Activated T-cell treated with anti-CD3 and anti-CD28 coated beads, Interleukin-2, amount 50 U/mL, for 24 hours (primary cell): ENCODE measurements at regions not wholly inside any gene's neighbourhood (a gene's known extent, or its start where the extent isn't known, plus 50 kb on each side); places are given as distances from the start of the nearest gene placed in this dataset.

Experiments
- DNase-seq: peaks from one replicate; pipeline ENCODE4 v3.0.0-alpha.2; 2020
- H3K27ac Mint-ChIP-seq: 2 replicates; pipeline ENCODE4 v1.8.0; 2020; ENCODE audit warnings: mild to moderate bottlenecking, mixed read lengths
- H3K27me3 Mint-ChIP-seq: 2 replicates; pipeline ENCODE4 v1.8.0; 2020; ENCODE audit warnings: mixed read lengths
- H3K36me3 Mint-ChIP-seq: 2 replicates; pipeline ENCODE4 v1.8.0; 2020; ENCODE audit warnings: low read depth, mixed read lengths
- H3K4me1 Mint-ChIP-seq: 2 replicates; pipeline ENCODE4 v1.8.0; 2020; ENCODE audit warnings: low read depth, mixed read lengths
- H3K4me3 Mint-ChIP-seq: 2 replicates; pipeline ENCODE4 v1.8.0; 2020; ENCODE audit warnings: mild to moderate bottlenecking, moderate library complexity, mixed read lengths
- H3K9me3 Mint-ChIP-seq: 2 replicates; pipeline ENCODE4 v1.8.0; 2020; ENCODE audit warnings: mixed read lengths

DNA sequence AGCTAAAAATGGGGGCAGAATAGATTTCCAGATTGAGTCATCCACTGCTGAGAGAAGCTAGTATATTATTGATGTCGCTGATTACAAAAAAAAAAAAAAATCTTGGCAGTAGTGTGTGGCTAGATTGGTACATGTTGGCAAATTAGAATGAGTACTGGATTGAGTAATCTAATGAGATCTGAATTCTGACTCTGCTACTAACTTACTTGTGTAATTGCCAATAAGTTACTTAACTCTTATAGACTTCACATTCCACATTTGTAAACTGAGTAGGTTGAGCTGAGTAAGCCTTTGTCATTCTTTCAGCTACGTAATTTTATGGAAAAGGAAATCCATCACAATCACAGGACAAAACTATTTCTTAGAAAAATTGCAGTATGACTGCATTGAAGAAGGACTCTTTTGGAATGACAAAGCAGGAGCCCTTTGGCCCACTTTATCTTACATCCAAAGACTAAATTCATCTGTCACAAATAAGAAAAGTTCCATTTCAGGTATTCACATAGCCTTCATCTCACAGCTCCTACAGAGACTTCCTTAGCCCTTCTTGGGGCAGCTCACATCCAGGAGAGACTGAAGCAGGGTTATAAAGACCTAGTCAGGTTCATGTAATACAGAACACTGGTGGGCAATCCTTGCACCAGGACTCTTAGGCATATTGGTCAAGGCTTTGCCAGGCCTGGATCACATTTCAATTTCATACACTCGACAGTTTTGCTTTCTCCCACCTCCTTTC, 197.3 kb upstream of the CPNE8 start:
- H3K9me3 Mint-ChIP-seq, result no peaks in the 10 kb centered on the region
- no peak overlapping the region for H3K27ac Mint-ChIP-seq
- no peaks in the 10 kb centered on the region for H3K27me3 Mint-ChIP-seq
- DNase-seq, result no peak
- no peaks in the 10 kb centered on the region for H3K36me3 Mint-ChIP-seq
- H3K4me3 Mint-ChIP-seq, result no peak overlapping the region
- H3K4me1 Mint-ChIP-seq, result no peaks in the 10 kb centered on the region

DNA sequence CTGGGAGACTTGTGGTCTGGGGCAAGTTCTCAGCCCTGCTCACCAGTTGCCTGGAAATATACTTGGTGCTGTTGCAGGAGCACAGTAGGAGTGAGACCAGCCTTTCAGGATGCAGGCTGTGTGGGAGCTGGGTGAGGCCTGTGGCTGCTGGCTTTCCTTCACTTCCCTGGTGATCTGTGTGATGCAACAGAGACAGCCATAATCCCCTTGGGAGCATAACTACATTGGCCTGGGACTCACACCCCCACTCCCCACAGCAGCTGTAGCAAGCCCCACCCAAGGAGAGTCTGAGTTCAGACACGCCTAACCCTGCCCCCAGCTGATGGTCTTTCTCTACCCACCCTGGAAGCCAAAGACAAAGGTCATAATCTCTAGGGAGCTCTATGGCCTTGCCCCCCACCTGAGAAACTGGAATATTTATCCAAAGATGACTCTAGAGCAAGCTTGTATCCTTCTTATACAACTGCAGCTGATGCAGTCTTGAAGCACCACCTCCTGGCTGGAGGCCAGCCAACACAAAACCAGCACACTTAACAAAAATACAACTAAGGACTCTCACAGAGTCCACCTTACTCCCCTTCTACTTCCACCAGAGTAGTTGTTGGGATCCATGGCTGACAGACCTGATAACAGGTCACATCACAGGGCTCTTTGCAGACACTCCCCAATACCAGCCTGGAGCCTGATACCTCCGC, 190.4 kb upstream of the CPNE8 start:
- no peak for DNase-seq

DNA sequence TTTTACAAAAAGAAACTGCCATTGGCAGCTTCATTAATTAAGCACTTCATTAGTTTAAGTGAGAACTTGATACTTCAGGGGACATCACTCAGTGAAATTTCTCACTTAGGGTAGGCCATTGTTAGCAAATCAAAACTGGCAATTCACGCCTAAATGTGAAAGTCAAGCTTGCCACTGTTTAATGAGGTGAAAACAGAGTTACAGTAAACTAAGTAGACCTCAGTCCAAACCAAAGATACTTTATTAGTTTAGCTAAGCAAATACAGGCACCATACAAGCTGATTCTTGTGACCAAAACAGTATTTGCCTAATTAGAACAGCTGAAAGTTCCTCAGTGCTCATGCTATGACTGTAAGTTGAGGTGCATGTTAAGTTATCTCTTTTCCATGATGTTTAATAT, 176.5 kb upstream of the CPNE8 start:
- Mint-ChIP-seq H3K4me1 (no peaks in the 10 kb centered on the region), H3K27ac (no peak overlapping the region), H3K27me3 (peaks cover 6% of the 10 kb centered on the region), H3K4me3 (no peak overlapping the region), H3K36me3 (no peaks in the 10 kb centered on the region), H3K9me3 (peaks cover 2% of the 10 kb centered on the region)
- DNase-seq, result no peak

More for the DNA sequence above, 190.4 kb upstream of the CPNE8 start:
- no peak overlapping the region for H3K27ac Mint-ChIP-seq
- H3K4me3 Mint-ChIP-seq, result no peak overlapping the region
- no peaks in the 10 kb centered on the region for H3K4me1 Mint-ChIP-seq
- peaks cover 3% of the 10 kb centered on the region for H3K27me3 Mint-ChIP-seq
- H3K9me3 Mint-ChIP-seq, result no peaks in the 10 kb centered on the region
- no peaks in the 10 kb centered on the region for H3K36me3 Mint-ChIP-seq

DNA sequence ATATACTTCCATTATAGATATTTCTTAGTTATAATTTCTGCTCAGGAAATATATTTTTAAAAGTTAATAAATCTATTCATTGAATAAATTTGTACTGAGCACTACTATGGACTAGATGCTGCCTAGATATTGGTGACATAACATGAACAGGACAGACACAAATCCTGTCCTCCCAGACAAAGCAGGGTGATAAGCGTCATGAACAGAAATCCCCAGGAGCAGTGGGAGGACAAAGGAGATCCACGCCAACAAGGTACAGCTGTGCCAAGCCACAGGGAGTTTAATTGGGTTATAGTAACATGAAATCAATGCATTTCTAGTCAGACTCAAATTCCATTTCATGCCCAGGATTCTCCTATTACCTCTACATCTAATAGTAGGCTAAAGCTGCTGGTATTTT, 171.8 kb upstream of the CPNE8 start:
- Mint-ChIP-seq H3K4me1 (no peaks in the 10 kb centered on the region), H3K36me3 (no peaks in the 10 kb centered on the region), H3K4me3 (no peak overlapping the region), H3K27ac (no peak overlapping the region), H3K9me3 (no peaks in the 10 kb centered on the region), H3K27me3 (no peaks in the 10 kb centered on the region)
- no peak for DNase-seq

DNA sequence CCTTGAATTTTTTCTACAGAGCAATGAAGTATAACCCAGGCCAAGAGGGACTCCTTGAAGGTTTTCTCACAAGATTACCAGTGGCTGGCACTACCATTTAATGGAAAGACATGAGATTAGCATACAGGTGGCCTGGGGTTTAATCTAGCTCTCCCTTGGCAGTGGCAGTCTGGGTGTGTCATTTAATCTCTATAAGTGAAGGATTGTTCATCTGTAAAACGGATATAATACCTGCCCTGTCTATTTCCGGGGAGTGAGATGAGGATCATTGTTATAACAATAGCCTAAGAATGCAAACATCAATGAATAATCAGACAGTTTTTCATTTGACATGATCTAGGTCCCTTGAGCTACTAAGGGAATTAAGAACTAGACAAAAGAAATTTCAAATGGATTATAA, 168.7 kb upstream of the CPNE8 start:
- Mint-ChIP-seq H3K27ac (no peak overlapping the region), H3K4me3 (no peak overlapping the region), H3K9me3 (no peaks in the 10 kb centered on the region), H3K36me3 (no peaks in the 10 kb centered on the region), H3K4me1 (no peaks in the 10 kb centered on the region), H3K27me3 (no peaks in the 10 kb centered on the region)
- no peak for DNase-seq

DNA sequence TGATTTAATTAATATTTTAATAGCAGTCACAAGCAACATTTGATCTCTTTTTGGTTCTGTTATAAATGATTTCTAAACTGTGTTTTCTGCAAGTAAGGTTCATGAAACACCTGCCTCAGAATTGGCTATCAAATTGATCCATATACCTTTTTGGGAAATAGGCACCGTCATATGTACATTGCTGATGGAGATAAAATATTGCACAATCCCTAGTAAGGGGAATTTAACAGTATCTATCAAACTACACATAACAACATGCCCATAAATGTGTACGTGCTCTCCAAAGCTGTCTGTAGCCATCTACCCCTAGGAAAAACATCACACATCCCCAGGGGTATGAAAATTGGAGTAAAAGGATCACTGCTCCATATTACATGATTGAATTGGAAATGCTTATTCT, 167.3 kb upstream of the CPNE8 start:
- Mint-ChIP-seq H3K27ac (no peak overlapping the region), H3K36me3 (no peaks in the 10 kb centered on the region), H3K4me1 (no peaks in the 10 kb centered on the region), H3K4me3 (no peak overlapping the region), H3K9me3 (no peaks in the 10 kb centered on the region), H3K27me3 (no peaks in the 10 kb centered on the region)
- DNase-seq, result no peak

DNA sequence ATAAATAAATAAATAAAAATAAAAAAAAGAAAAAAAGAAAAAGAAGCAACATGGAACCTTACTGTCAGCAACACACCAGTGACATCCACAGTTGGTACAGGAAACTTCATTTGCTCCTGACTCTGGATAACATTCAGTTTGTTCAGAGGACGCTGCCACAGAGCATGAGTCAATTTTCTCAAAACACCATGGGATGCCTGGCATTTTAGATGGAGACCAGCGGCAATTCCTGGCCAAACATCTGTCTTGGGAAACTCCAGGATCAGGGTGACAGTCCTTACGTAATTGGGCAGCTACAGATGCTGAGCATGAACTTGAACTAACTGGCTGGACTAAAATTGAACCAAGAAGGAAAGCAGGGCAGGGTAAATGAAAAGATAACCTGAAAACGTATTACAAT, 166.2 kb upstream of the CPNE8 start:
- Mint-ChIP-seq H3K27me3 (no peaks in the 10 kb centered on the region), H3K36me3 (no peaks in the 10 kb centered on the region), H3K27ac (no peak overlapping the region), H3K4me3 (no peak overlapping the region), H3K4me1 (no peaks in the 10 kb centered on the region), H3K9me3 (no peaks in the 10 kb centered on the region)
- no peak for DNase-seq

DNA sequence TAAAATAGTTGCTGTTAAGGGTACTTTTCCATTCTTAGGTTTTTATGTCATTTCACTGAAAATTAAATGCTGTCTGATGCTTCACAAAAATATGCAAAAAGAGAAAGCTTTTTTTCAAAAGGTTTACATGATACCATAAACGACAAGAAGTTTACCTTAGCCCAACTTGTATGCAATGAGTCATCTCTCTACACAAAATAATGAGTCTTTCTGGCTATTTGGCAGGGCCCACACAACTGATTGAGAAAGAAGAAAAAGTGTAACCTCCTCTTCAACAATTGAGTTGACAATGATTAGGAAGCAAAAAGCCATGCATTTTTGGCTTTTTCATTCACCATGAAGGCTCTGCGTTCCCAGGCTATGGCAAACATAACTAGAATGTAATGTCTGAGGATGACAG, 165.4 kb upstream of the CPNE8 start:
- no peak overlapping the region for H3K4me3 Mint-ChIP-seq
- no peaks in the 10 kb centered on the region for H3K4me1 Mint-ChIP-seq
- DNase-seq, result no peak
- no peaks in the 10 kb centered on the region for H3K9me3 Mint-ChIP-seq
- no peak overlapping the region for H3K27ac Mint-ChIP-seq
- H3K36me3 Mint-ChIP-seq, result no peaks in the 10 kb centered on the region
- H3K27me3 Mint-ChIP-seq, result no peaks in the 10 kb centered on the region

DNA sequence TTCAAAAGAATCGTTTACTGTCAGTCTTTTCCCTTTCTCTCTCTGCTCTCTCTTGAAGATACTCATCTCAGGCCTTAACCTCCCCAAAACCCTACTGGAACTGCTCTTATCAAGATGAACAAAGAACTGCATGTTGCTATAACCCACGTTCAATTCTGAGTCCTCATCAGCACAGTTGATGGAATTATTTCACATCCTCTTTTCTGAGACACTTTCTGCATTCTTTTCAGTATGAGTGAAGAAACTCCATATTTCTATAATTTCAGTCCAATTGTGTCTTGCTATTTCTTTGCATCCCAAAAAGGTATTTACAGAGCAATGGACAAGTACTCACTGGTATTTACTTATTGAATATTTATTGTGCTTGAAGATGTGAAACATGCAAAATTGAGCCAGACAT, 160.1 kb upstream of the CPNE8 start:
- Mint-ChIP-seq H3K4me1 (no peaks in the 10 kb centered on the region), H3K9me3 (no peaks in the 10 kb centered on the region), H3K27me3 (no peaks in the 10 kb centered on the region), H3K27ac (no peak overlapping the region), H3K36me3 (no peaks in the 10 kb centered on the region), H3K4me3 (no peak overlapping the region)
- DNase-seq, result no peak

DNA sequence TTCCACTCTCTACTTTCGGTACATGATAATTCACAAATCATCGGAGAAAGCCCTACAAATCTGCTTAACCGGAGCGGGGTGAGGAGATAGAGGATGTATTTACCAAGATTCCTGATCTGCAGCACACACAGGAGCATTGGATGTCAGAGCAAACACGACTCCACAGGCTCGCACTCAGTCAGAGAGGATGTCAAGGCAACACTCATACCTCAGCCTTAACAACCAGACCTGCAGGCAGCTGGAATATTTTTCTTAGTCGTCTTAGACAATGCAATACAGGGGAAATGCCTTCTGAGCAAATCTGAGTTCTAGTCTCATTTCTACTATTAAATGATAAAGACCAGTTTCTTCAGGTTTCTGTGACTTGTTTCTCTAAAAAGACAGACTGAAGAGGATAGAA, 159.3 kb upstream of the CPNE8 start:
- Mint-ChIP-seq H3K27ac (no peak overlapping the region), H3K9me3 (no peaks in the 10 kb centered on the region), H3K27me3 (no peaks in the 10 kb centered on the region), H3K36me3 (no peaks in the 10 kb centered on the region), H3K4me1 (no peaks in the 10 kb centered on the region), H3K4me3 (no peak overlapping the region)
- no peak for DNase-seq

DNA sequence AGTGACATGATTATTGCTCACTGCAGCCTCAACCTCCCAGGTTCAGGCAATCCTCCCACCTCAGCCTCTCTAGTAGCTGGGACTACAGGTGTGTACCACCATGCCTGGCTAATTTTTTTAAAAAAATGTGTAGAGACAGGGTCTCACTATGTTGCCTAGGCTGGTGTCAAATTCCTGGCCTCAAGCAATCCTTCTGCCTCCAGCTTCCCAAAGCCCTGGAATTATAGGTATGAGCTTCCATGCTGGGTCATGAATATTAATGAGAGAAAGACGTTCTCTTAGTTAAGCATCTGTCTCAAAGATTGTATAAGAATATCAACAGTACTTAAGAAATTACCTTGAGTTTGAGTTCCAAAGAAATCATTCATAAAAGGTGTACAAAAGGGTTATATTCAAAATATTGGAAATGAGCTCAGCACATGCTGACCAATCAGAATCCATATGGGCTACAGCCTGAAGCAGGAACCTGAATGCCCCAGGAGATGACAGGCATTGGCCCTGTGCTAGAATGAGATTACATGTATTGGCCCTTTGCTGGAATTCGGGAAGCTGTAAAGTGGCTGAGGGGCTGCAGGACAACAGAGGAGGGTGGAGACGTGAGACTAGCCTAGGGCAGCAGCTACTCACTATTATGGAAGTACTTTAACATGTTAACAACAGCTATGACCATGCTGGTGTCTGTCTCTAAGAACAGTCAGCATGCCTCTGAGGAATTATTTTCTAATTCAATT, 157.0 kb upstream of the CPNE8 start:
- H3K36me3 Mint-ChIP-seq, result no peaks in the 10 kb centered on the region
- no peak for DNase-seq
- H3K4me1 Mint-ChIP-seq, result no peaks in the 10 kb centered on the region
- no peaks in the 10 kb centered on the region for H3K27me3 Mint-ChIP-seq
- no peak overlapping the region for H3K27ac Mint-ChIP-seq
- H3K4me3 Mint-ChIP-seq, result no peak overlapping the region
- H3K9me3 Mint-ChIP-seq, result peaks cover 2% of the 10 kb centered on the region

DNA sequence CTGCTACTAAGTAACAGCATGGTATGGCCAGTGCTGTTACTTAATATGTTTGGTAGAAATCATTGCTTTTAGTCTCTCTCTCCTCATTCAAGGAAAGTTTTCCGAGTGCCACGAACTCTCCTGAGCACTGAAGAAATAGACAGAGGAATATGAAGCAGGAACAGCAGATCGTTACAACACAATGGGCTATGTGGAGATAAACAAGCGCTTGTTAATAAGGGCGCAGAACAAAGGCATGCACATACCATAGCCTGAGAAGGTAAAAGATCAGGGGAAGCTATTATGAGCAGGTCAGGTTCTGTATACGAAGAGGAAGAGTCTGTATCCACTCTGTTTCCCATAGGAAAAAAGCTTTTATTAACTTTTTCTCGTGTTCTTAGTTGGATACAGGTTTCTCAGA, 156.2 kb upstream of the CPNE8 start:
- H3K27me3 Mint-ChIP-seq, result no peaks in the 10 kb centered on the region
- H3K4me3 Mint-ChIP-seq, result no peak overlapping the region
- H3K9me3 Mint-ChIP-seq, result peaks cover 2% of the 10 kb centered on the region
- H3K27ac Mint-ChIP-seq, result no peak overlapping the region
- no peaks in the 10 kb centered on the region for H3K4me1 Mint-ChIP-seq
- DNase-seq, result no peak
- no peaks in the 10 kb centered on the region for H3K36me3 Mint-ChIP-seq

DNA sequence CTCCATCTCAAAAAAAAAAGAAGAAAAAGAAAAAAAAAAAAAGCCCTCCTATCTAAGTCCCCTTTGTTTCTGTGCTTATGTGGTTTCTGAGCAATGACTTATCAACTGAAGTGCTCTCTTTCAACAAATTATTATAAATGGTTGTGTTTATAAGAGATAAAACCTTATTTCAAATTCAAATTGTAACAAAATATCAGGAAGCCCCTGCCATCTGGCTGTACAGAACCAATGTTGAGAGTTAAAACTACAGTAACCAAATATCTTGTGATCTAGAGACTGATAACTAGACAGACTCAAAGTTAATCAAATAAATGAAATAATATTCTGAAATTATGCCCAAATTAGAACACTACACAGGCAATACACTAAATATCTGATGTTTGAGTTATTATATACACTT, 143.0 kb upstream of the CPNE8 start:
- peaks cover 9% of the 10 kb centered on the region for H3K9me3 Mint-ChIP-seq
- no peak for DNase-seq
- no peak overlapping the region for H3K27ac Mint-ChIP-seq
- no peak overlapping the region for H3K4me3 Mint-ChIP-seq
- H3K27me3 Mint-ChIP-seq, result no peaks in the 10 kb centered on the region
- H3K36me3 Mint-ChIP-seq, result no peaks in the 10 kb centered on the region
- H3K4me1 Mint-ChIP-seq, result no peaks in the 10 kb centered on the region

DNA sequence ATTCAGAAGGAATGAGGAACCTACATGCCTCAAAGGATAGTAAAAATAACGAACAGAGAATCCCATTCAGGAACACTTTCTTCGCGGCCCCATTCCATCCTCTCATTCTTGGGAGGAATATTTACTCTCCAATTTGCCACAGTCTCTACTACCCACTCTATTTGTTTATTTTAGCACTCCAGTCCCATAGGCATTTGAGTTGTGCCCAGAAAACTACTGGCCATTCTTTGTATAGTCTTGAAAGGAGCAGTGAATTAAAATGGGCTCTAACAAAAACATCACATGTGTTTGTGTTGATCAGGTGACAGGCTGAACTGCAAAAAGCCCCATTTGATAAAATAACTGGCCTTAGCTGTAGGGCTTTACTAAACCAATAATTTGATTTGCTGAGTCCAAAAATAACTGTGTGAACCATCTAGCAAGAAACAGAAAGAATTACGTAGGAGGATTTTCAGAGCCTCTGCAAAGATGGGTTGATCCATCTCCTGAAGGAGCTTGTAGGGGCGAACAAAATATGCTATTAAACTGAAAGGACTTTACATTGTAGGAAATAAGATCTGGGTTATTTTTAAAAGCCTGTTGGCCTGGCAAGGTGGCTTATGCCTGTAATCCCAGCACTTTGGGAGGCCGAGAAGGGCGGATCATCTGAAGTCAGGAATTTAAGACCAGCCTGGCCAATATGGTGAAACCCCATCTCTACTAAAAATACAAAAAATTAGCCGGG, 142.3 kb upstream of the CPNE8 start:
- Mint-ChIP-seq H3K27me3 (no peaks in the 10 kb centered on the region), H3K4me3 (no peak overlapping the region), H3K4me1 (no peaks in the 10 kb centered on the region), H3K36me3 (no peaks in the 10 kb centered on the region), H3K9me3 (peaks cover 4% of the 10 kb centered on the region), H3K27ac (no peak overlapping the region)
- DNase-seq, result no peak

DNA sequence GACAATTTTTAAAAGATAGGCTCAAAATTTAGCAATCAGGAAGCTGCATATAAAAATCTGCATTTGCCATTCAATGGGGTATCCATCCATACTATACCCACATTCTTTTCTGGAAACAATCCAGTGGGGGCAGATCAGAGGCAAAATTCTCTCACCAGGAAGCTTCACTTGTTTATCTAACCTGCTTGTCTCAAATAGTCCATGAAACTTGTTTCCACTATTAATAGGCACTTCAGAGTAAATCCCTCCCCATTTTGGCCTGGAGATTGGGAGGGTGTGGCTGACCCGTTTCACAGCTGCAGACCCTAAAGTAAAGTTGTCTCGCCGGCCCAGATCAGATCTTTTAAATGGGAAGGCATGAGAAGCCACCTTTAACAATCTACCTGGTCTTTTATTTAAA, 139.4 kb upstream of the CPNE8 start:
- H3K4me1 Mint-ChIP-seq, result no peaks in the 10 kb centered on the region
- H3K36me3 Mint-ChIP-seq, result no peaks in the 10 kb centered on the region
- H3K27ac Mint-ChIP-seq, result no peak overlapping the region
- H3K4me3 Mint-ChIP-seq, result no peak overlapping the region
- no peaks in the 10 kb centered on the region for H3K9me3 Mint-ChIP-seq
- no peaks in the 10 kb centered on the region for H3K27me3 Mint-ChIP-seq
- DNase-seq, result no peak
